SK-N-SH (cell line): ENCODE measurements at regions not wholly inside any gene's neighbourhood (a gene's known extent, or its start where the extent isn't known, plus 50 kb on each side); places are given as distances from the start of the nearest gene placed in this dataset.

Experiments
- EP300 ChIP-seq, 2 experiments: IDR thresholded peaks; 2 replicates each; pipeline versions ENCODE4 v1.4.0 to v1.6.1; 2012; ENCODE audit warnings: borderline replicate concordance in 1 of 2, low read depth in 1 of 2, low read length in 1 of 2
- FOXJ3 ChIP-seq: sonication (generic); formaldehyde crosslinking; IDR thresholded peaks from 2 replicates; pipeline ENCODE4 v1.5.1; 2020; ENCODE audit warnings: mild to moderate bottlenecking, missing genetic modification reagents
- FOXM1 ChIP-seq: IDR thresholded peaks from 2 replicates; pipeline ENCODE4 v1.4.0; 2012; ENCODE audit warnings: low read depth, mild to moderate bottlenecking
- GATA2 ChIP-seq: sonication (generic); formaldehyde crosslinking; IDR thresholded peaks from 2 replicates; pipeline ENCODE4 v1.5.0; 2020; ENCODE audit warnings: mild to moderate bottlenecking, missing genetic modification reagents
- JUND ChIP-seq: IDR thresholded peaks from 2 replicates; pipeline ENCODE4 v1.4.0; 2012
- MAX ChIP-seq: IDR thresholded peaks from 2 replicates; pipeline ENCODE4 v1.4.0; 2012; ENCODE audit warnings: low read depth
- NFIC ChIP-seq: IDR thresholded peaks from 2 replicates; pipeline ENCODE4 v1.4.0; 2012; ENCODE audit warnings: borderline replicate concordance
- NRF1 ChIP-seq: IDR thresholded peaks from 2 replicates; pipeline ENCODE4 v1.6.1; 2012; ENCODE audit warnings: low read depth, mild to moderate bottlenecking, low read length
- POLR2AphosphoS5 ChIP-seq: IDR thresholded peaks from 2 replicates; pipeline ENCODE4 v1.6.1; 2012; ENCODE audit warnings: low read depth, low read length
- RCOR1 ChIP-seq: fragments of 150-350 bp; IDR thresholded peaks from 2 replicates; pipeline ENCODE4 v1.6.1; 2017; ENCODE audit warnings: antibody characterized with exemption, low read length
- REST ChIP-seq: IDR thresholded peaks from 2 replicates; pipeline ENCODE4 v1.6.1; 2012; ENCODE audit warnings: mild to moderate bottlenecking, low read depth, low read length, moderate library complexity
- SIN3A ChIP-seq: IDR thresholded peaks from 2 replicates; pipeline ENCODE4 v1.6.1; 2012; ENCODE audit warnings: low read depth, mild to moderate bottlenecking, low read length, moderate library complexity, borderline replicate concordance
- TF ChIP-seq, protein P1 (sequence below): fragments of 200-600 bp; sonication (generic); IDR thresholded peaks from 2 replicates; pipeline ENCODE4 v1.6.1; 2017; ENCODE audit warnings: antibody characterized with exemption, mild to moderate bottlenecking, moderate library complexity

- TF ChIP-seq, protein P1, sequence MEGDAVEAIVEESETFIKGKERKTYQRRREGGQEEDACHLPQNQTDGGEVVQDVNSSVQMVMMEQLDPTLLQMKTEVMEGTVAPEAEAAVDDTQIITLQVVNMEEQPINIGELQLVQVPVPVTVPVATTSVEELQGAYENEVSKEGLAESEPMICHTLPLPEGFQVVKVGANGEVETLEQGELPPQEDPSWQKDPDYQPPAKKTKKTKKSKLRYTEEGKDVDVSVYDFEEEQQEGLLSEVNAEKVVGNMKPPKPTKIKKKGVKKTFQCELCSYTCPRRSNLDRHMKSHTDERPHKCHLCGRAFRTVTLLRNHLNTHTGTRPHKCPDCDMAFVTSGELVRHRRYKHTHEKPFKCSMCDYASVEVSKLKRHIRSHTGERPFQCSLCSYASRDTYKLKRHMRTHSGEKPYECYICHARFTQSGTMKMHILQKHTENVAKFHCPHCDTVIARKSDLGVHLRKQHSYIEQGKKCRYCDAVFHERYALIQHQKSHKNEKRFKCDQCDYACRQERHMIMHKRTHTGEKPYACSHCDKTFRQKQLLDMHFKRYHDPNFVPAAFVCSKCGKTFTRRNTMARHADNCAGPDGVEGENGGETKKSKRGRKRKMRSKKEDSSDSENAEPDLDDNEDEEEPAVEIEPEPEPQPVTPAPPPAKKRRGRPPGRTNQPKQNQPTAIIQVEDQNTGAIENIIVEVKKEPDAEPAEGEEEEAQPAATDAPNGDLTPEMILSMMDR, result no peak
- no peak for TF ChIP-seq REST
- no peak for TF ChIP-seq FOXM1
- no peak for TF ChIP-seq SIN3A
- TF ChIP-seq JUND, result no peak
- no peak for TF ChIP-seq NRF1
- TF ChIP-seq GATA2 (CRISPR knock-in tag), result no peak
- no peak for TF ChIP-seq MAX
- TF ChIP-seq NFIC, result no peak
- no peak for TF ChIP-seq POLR2AphosphoS5
- TF ChIP-seq RCOR1, result no peak
- TF ChIP-seq EP300 (IDR thresholded peaks at IDR 0.05; ENCODE audit: borderline replicate concordance in 1 of 2, low read depth in 1 of 2, low read length in 1 of 2), result no peak
- TF ChIP-seq FOXJ3, result no peak
Measured at GRCh38 chr5:117953272-117953671, 1035.1 kb downstream of the DTWD2 start.
